HG03521 (cell line): ENCODE measurements at regions not wholly inside any gene's neighbourhood (a gene's known extent, or its start where the extent isn't known, plus 50 kb on each side); places are given as distances from the start of the nearest gene placed in this dataset.
"Not testable (repeated sequence)": the region's sequence is repeated elsewhere in the genome, so short reads cannot be mapped to it uniquely, and the experiment has no call there.

Source experiments
- ATAC-seq: cut with Tn5 transposase; IDR thresholded peaks from one replicate; pipeline ENCODE4 v1.9.1; 2021; ENCODE audit warnings: mild to moderate bottlenecking, moderate library complexity; ENCODE audit not compliant: unreplicated experiment

DNA sequence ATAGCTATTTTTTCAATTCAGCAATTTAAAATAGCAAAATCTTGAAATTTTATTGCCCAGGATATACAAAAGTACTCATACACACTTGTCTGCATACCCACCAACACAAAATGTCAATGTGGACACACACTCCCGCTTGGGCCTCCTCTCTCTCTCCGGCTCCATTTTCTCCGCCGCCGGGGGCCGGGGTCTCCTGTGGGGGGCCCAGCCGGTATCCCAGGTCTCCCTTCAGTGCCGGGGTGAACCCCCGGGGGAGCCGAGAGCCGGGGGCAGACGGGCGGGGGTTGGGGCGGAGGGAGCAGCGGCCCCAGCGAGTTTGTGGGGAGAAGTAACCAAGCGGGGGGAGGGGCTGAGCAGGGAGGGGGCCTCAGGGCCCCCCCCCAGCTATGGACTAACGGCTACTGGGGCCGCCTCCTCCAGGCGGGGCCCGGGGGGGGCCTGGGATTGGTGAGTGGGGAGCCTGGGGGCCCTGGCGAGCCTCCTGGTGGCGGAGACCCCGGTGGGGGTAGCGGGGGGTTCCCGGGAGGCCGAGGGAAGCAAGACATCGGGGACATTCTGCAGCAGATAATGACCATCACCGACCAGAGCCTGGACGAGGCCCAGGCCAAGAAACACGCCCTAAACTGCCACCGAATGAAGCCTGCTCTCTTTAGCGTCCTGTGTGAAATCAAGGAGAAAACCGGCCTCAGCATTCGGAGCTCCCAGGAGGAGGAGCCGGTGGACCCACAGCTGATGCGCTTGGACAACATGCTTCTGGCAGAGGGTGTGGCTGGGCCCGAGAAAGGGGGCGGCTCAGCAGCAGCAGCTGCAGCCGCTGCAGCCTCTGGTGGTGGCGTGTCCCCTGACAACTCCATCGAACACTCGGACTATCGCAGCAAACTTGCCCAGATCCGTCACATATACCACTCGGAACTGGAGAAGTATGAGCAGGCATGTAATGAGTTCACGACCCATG is 56.6 kb downstream of the CHST2 start:
- ATAC-seq: not testable (repeated sequence)

DNA sequence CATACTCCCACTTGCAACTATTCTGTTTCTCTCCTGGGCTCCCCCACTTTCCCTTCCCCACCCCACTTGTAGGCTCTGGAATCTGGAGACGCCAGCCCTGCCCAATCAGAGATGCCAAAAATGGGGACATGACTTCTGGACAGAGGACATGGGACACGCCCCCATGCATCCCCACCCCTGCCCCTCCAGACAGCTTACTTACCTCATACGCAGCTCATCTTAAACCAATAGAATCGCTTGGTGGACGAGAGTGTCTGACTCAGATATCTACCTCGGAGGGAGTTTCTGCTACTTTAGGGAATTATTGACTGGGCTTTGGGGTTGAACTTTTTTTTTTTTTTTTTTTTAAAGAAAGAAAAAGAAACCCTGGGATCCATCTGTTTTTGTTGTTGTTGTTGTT is 58.4 kb downstream of the CHST2 start:
- ATAC-seq: peak; percentile 45

DNA sequence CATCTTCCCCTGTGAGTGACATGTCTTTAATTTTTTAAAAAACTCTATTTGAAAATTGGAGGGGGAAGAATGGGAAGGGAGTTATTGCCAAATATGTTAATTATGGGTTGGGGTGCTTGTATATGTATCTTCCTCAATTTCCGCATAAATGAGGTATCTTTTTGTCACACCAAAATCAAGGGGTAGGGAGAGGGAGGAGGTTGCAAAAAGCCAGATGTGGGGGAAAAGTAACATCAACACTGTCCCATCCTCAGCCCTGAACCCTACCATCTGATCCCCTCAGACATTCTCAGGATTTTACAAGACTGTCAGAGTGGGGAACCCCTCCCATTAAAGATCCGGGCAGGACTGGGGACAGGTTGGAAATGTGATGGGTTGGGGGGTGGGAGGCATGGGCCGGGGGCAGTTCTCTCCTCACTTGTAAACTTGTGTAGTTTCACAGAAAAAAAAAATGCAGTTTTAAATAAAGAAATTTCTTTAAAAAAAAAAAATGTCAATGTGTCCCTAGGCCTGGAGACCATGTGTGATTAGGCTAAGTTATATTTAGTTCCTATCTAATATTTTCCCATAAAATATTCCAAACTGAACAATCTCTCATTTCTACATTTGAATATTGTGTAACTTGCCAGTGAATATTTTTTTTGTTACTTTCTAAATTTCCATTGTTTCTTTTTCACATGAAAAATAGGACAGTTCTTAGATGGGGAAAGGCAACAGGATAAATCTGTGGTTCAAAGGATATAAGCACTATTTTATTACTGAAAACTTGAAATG is 59.4 kb downstream of the CHST2 start:
- ATAC-seq: not testable (repeated sequence)

GRCh38 chr3:143179603-143180002 is 60.0 kb downstream of the CHST2 start:
- no peak for ATAC-seq

DNA sequence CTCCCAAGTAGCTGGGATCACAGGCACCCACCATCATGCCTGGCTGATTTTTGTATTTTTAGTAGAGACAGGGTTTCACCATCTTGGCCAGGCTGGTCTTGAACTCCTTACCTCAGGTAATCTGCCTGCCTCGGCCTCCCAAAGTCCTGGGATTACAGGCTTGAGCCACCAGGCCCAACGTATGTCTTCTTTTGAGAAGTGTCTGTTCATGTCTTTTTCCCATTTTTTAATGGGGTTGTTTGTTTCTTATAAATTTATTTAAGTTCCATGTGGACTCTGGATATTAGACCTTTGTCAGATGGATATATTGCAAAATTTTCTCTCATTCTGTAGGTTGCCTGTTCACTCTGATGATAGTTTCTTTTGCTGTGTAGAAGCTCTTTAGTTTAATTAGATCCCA is 61.3 kb downstream of the CHST2 start:
- not testable (repeated sequence) for ATAC-seq

GRCh38 chr3:143181977-143182376 is 62.4 kb downstream of the CHST2 start:
- ATAC-seq: not testable (repeated sequence)

DNA sequence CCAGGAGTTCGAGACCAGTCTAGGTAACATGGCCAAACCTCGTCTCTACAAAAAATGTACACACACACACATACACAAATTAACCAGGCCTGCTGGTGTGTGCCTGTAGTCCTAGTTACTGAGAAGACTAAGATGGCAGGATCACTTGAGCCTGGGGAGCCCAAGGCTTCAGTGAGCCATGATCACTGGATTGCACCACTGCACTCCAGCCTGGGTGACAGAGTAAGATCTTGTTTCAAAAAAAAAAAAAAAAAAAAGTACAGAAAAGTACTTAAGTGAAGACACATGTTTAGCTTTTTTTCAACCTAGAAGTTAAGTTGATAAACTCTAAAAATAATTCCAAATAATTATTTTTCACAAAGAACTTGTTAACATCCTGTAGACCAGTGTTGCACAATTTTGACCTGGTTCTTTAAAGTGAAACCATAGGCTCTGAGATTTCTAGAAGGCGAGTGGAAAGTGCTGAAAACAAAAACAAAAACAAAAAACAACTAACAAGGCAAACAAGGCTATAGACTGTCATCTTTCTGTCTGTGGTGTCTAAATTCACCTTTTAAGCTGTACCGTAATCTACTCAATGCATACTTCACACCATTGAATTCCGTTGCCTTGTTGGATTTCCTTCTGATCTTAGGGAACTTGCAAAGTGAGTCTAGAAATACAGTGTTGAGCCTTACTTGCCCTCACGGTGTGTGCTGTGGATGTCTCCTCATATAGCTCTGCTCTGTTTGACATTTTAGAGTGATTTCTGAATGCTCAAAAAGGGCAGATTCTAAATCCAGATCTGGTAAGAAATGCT is 63.5 kb downstream of the CHST2 start:
- no peak for ATAC-seq

GRCh38 chr3:143183665-143183964 is 64.0 kb downstream of the CHST2 start:
- no peak for ATAC-seq

GRCh38 chr3:143184099-143184498 is 64.5 kb downstream of the CHST2 start:
- no peak for ATAC-seq

GRCh38 chr3:143185401-143185800 is 65.8 kb downstream of the CHST2 start:
- no peak for ATAC-seq

DNA sequence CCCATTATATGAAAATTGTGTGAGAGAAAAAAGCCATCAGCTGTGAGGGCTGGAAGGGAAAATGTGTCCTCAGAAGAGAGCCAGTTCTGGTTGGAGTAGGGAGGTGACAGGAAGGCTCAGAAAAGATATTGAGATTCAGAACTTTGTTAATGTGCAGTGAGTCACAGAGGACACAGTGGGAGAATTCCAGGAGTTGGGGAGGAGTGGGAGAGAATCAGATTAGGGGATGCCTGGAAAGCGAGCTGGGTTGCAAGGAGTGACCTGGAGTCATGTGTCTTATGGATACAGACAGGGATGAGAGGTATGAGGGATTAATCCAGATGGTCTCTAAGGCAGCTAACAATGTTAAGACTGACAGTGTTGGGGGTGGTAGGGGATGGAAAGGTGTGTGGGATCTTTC is 67.5 kb downstream of the CHST2 start:
- ATAC-seq: no peak

DNA sequence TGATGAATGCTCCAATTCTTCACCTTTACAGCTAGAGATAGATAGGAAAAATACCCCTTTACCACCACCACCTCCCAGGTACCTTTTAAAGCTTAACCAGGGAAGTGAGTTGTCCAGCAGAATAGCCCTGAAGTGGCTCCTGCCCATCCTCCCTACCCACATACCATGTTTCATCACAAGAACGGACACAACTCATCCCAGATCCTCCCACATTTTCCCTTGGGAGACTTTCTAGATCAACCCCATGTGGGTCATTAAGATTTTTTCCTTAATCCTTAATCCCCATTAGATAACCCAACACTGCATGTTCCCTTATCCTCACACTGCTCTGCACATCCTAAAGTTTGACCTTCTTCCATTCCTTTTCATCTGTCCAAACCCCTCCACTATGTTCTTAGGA is 69.3 kb downstream of the CHST2 start:
- no peak for ATAC-seq

- ATAC-seq: no peak
Measured at GRCh38 chr3:143190101-143190500, 70.5 kb downstream of the CHST2 start.

DNA sequence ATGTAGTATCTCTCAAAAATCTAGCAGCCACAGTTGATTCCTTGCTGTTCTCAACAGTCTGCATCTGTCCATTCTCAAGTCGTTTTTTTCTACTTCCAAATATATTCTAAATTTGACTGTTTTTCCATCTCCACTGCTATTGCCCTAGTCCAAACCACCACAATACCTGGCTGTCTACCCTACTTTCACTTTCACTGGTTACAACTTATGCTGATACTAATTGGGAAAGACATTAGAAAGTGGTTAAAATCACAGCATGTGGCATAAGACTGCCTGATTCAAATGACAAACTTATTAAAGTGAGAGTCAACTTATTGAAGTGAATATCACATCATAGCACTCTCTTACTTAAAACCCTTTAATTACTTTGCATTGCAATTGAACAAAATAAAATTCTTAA is 72.6 kb downstream of the CHST2 start:
- ATAC-seq: no peak

GRCh38 chr3:143200001-143200924 is 80.7 kb downstream of the CHST2 start:
- ATAC-seq: no peak

- no peak for ATAC-seq
Measured at GRCh38 chr3:143201045-143201444, 81.5 kb downstream of the CHST2 start.

- ATAC-seq: no peak
Measured at GRCh38 chr3:143201870-143202752, 82.5 kb downstream of the CHST2 start.

GRCh38 chr3:143203142-143203541 is 83.6 kb downstream of the CHST2 start:
- ATAC-seq: no peak

GRCh38 chr3:143203848-143204247 is 84.3 kb downstream of the CHST2 start:
- no peak for ATAC-seq
